ENCODE measurements at regions not wholly inside any gene's neighbourhood (a gene's known extent, or its start where the extent isn't known, plus 50 kb on each side); places are given as distances from the start of the nearest gene placed in this dataset.

GRCh38 chr3:24937228-24937627, 442.6 kb upstream of the THRB start:
- TF ChIP-seq POLR2A (IDR thresholded peaks at IDR 0.05; ENCODE audit: low read depth) (no peak), CTCF (IDR thresholded peaks at IDR 0.05) (no peak), POLR2AphosphoS5 (IDR thresholded peaks at IDR 0.05) (no peak), EP300 (IDR thresholded peaks at IDR 0.05) (no peak)
- no peak for DNase-seq (ENCODE audit: extremely low spot score)
- intact Hi-C loops (cut with DNase I) = no loop called here
- 89% methylated on average over 5 of the region's 5 CpGs for WGBS
- Histone ChIP-seq H3K9me3 (no peaks in the 10 kb centered on the region), H3K4me3 (no peak overlapping the region), H3K4me1 (peaks cover 0 to 10% (median 0%) of the 10 kb centered on the region in 4 donors), H3K36me3 (no peaks in the 10 kb centered on the region), H3K27ac (replicated peaks in 1 of 4) (no peak overlapping the region), H3K27me3 (no peaks in the 10 kb centered on the region)

- Histone ChIP-seq H3K36me3 (no peaks in the 10 kb centered on the region), H3K4me1 (peaks cover 0 to 10% (median 0%) of the 10 kb centered on the region in 4 donors), H3K27ac (replicated peaks in 1 of 4) (no peak overlapping the region), H3K4me3 (no peak overlapping the region), H3K27me3 (no peaks in the 10 kb centered on the region), H3K9me3 (no peaks in the 10 kb centered on the region)
- DNase-seq (ENCODE audit: extremely low spot score) = no peak
- TF ChIP-seq POLR2A (IDR thresholded peaks at IDR 0.05; ENCODE audit: low read depth) (no peak), POLR2AphosphoS5 (IDR thresholded peaks at IDR 0.05) (no peak), CTCF (IDR thresholded peaks at IDR 0.05) (no peak), EP300 (IDR thresholded peaks at IDR 0.05) (no peak)
- WGBS = 85% methylated on average over 5 of the region's 5 CpGs
- intact Hi-C loops (cut with DNase I) = no loop called here
Measured at GRCh38 chr3:24937780-24938179, 443.1 kb upstream of the THRB start.

- H3K27me3 ChIP-seq = no peaks in the 10 kb centered on the region
- TF ChIP-seq EP300 (IDR thresholded peaks at IDR 0.05) (no peak), CTCF (IDR thresholded peaks at IDR 0.05) (no peak), POLR2AphosphoS5 (IDR thresholded peaks at IDR 0.05) (no peak), POLR2A (IDR thresholded peaks at IDR 0.05; ENCODE audit: low read depth) (no peak)
- H3K4me1 ChIP-seq = peaks cover 0 to 8% (median 3%) of the 10 kb centered on the region in 4 donors
- H3K27ac ChIP-seq (replicated peaks in 1 of 4) = no peak overlapping the region
- no peaks in the 10 kb centered on the region for H3K36me3 ChIP-seq
- no peak for DNase-seq (ENCODE audit: extremely low spot score)
- WGBS = 92% methylated on average over 3 of the region's 3 CpGs
- no peak overlapping the region for H3K4me3 ChIP-seq
- H3K9me3 ChIP-seq = no peaks in the 10 kb centered on the region
- intact Hi-C loops (cut with DNase I) = no loop called here
Measured at GRCh38 chr3:24943961-24944360, 449.3 kb upstream of the THRB start.

GRCh38 chr3:24944805-24945520, 450.3 kb upstream of the THRB start:
- Histone ChIP-seq H3K9me3 (no peaks in the 10 kb centered on the region), H3K27me3 (no peaks in the 10 kb centered on the region), H3K27ac (replicated peaks in 1 of 4) (no peak overlapping the region), H3K4me3 (no peak overlapping the region), H3K4me1 (peaks cover 0 to 8% (median 3%) of the 10 kb centered on the region in 4 donors), H3K36me3 (no peaks in the 10 kb centered on the region)
- intact Hi-C loops (cut with DNase I) = no loop called here
- no peak for TF ChIP-seq CTCF (IDR thresholded peaks at IDR 0.05)
- TF ChIP-seq EP300 (IDR thresholded peaks at IDR 0.05) = no peak
- no peak for TF ChIP-seq POLR2AphosphoS5 (IDR thresholded peaks at IDR 0.05)
- TF ChIP-seq POLR2A (IDR thresholded peaks at IDR 0.05; ENCODE audit: low read depth) = no peak
- DNase-seq (ENCODE audit: extremely low spot score) = no peak
- 97% methylated on average over 3 of the region's 3 CpGs for WGBS

GRCh38 chr3:24945563-24945962, 450.9 kb upstream of the THRB start:
- DNase-seq (ENCODE audit: extremely low spot score) = no peak
- WGBS = 38% methylated on average over 2 of the region's 2 CpGs
- Histone ChIP-seq H3K27me3 (no peaks in the 10 kb centered on the region), H3K4me1 (peaks cover 0 to 8% (median 3%) of the 10 kb centered on the region in 4 donors), H3K27ac (replicated peaks in 1 of 4) (no peak overlapping the region), H3K36me3 (no peaks in the 10 kb centered on the region), H3K9me3 (no peaks in the 10 kb centered on the region), H3K4me3 (no peak overlapping the region)
- intact Hi-C loops (cut with DNase I) = no loop called here
- TF ChIP-seq EP300 (IDR thresholded peaks at IDR 0.05) = no peak

Data from esophagus muscularis mucosa (tissue), 4 donors.